IPS DF 6.9 (cell line): ENCODE measurements at regions not wholly inside any gene's neighbourhood (a gene's known extent, or its start where the extent isn't known, plus 50 kb on each side); places are given as distances from the start of the nearest gene placed in this dataset.
A peak's percentile ranks its signal among the peaks of the same experiment; 100 is the strongest.

Source experiments
- DNase-seq: peaks from one replicate; pipeline ENCODE4 v3.0.0-alpha.2; 2013; ENCODE audit warnings: low read depth, low spot score
- H3K27ac ChIP-seq: one replicate; pipeline ENCODE4 v1.5.1; 2013; ENCODE audit warnings: low read length, control low read depth
- H3K27me3 ChIP-seq: 2 replicates; pipeline ENCODE4 v1.6.1; 2013; ENCODE audit warnings: mild to moderate bottlenecking, low read length; ENCODE audit not compliant: control insufficient read depth, insufficient read depth
- H3K36me3 ChIP-seq: 2 replicates; pipeline ENCODE4 v1.6.1; 2013; ENCODE audit warnings: low read length; ENCODE audit not compliant: control insufficient read depth, insufficient read depth
- H3K4me1 ChIP-seq: 2 replicates; pipeline ENCODE4 v1.6.1; 2013; ENCODE audit warnings: low read length; ENCODE audit not compliant: control insufficient read depth, insufficient read depth
- H3K4me3 ChIP-seq: 2 replicates; pipeline ENCODE4 v1.5.1; 2013; ENCODE audit warnings: mild to moderate bottlenecking, low read length
- H3K9me3 ChIP-seq: 2 replicates; pipeline ENCODE4 v1.6.1; 2013; ENCODE audit warnings: low read length, inconsistent platforms; ENCODE audit not compliant: control insufficient read depth, insufficient read depth
- WGBS: extraction: QIAGEN DNeasy Blood & Tissue Kit; methylation state at CpG from one replicate; pipeline ENCODE4 v1.1.7; 2013; ENCODE audit warnings: mixed read lengths, missing lambda C conversion rate; ENCODE audit not compliant: insufficient read length, insufficient coverage; 5-methylcytosine and 5-hydroxymethylcytosine counted together

DNA sequence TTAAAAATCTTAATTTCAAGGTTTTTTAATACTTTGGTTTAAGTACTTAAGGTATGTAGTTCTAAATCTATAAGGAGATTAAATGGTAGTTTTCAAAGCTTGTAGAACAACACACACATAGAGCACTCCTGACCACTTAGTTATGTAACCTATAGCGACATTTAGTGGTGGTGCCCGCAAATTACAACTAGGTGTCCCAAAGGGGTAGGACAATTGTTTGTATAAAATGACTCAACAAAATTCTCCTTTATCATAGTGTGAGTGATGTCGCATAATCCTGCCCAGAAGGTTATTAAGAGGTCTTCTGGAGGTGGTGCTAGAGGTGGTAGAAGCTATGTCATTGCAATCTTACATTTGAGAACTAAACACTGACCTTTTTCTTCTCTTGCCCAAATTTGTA is 373.0 kb upstream of the RASGEF1B start:
- H3K9me3 ChIP-seq: no peaks in the 10 kb centered on the region
- no peaks in the 10 kb centered on the region for H3K27me3 ChIP-seq
- no peaks in the 10 kb centered on the region for H3K4me1 ChIP-seq
- H3K27ac ChIP-seq: no peak overlapping the region
- no peak overlapping the region for H3K4me3 ChIP-seq
- H3K36me3 ChIP-seq: no peaks in the 10 kb centered on the region
- DNase-seq: peak; percentile 57
- no CpG with 5 or more reads among the region's 3 CpGs for WGBS

DNA sequence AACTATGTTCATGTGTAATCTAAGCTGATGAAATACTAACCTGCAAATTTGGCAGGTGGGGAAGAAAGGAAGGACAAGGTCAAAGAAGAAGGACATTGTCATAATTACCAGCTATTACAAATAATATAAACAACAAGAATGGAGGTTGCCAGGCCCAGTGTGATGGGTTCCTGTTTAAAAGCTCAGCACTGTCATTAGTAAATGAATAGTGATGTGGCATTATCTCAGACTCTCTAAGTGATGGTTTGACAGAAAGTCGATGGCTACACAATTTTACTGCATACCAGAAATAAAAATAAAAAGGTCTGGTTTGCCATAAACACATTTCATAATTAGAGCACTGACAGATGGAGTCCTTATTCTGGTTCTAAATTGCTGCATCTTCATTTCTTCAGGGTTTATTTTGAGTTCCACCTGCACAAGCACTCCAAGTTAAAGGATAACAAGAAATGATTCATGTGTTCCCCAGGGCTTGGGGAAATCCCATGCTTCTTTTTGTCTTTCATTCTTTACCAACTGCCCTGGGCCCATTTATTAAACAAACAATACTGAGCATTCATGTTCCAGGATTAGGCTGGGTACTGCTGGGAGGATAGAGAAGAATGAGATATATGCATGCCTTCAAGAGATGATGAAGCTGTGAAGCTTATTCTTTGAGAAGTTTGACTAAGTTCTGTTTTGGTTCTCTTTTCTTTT is 367.8 kb upstream of the RASGEF1B start:
- H3K36me3 ChIP-seq: no peaks in the 10 kb centered on the region
- DNase-seq: no peak
- no peak overlapping the region for H3K4me3 ChIP-seq
- H3K27me3 ChIP-seq: no peaks in the 10 kb centered on the region
- no CpG with 5 or more reads among the region's 1 CpG for WGBS
- no peaks in the 10 kb centered on the region for H3K9me3 ChIP-seq
- H3K27ac ChIP-seq: no peak overlapping the region
- H3K4me1 ChIP-seq: no peaks in the 10 kb centered on the region

DNA sequence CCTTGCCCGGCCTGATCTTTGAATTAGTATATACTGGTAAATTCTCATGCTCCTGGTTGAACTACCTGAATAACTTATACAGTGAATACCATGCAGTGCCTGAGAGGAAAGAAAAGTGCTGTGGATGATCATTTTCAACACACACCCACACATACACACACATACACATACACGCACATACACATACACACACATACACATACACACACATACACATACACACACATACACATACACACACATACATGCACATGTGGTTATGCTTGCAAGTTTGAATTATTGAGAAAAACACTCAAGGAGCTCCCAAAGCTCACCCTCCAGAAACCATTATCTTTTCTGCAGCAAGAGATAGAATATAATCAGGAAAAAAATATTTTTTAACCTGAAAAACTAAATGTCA is 366.9 kb upstream of the RASGEF1B start:
- Histone ChIP-seq H3K27me3 (no peaks in the 10 kb centered on the region), H3K9me3 (no peaks in the 10 kb centered on the region), H3K36me3 (no peaks in the 10 kb centered on the region), H3K27ac (no peak overlapping the region), H3K4me3 (no peak overlapping the region), H3K4me1 (no peaks in the 10 kb centered on the region)
- DNase-seq: no peak
- whole genome bisulfite sequencing: 85% methylated on average over 1 of the region's 2 CpGs

DNA sequence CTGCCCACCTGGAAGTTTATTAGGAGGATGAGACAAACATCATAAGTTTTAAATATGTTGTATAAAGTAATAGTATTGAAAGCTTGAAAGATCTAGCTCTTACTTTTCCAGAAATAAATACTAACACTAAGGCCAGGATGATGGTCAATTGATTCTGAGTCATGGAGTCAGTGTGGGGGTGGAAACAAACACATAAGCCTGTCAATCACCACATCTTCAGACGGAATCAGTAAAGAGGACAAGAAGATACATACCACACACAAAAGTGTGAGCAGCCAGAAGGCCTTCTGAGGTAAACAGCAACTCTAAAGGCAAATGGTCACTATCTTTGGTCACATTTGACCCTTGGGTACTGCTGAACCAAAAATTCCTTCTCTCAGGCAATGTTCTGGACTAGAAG is 365.0 kb upstream of the RASGEF1B start:
- Histone ChIP-seq H3K9me3 (no peaks in the 10 kb centered on the region), H3K4me1 (no peaks in the 10 kb centered on the region), H3K36me3 (no peaks in the 10 kb centered on the region), H3K27me3 (no peaks in the 10 kb centered on the region), H3K4me3 (no peak overlapping the region), H3K27ac (no peak overlapping the region)
- no peak for DNase-seq
- WGBS: no CpG with 5 or more reads among the region's 1 CpG

DNA sequence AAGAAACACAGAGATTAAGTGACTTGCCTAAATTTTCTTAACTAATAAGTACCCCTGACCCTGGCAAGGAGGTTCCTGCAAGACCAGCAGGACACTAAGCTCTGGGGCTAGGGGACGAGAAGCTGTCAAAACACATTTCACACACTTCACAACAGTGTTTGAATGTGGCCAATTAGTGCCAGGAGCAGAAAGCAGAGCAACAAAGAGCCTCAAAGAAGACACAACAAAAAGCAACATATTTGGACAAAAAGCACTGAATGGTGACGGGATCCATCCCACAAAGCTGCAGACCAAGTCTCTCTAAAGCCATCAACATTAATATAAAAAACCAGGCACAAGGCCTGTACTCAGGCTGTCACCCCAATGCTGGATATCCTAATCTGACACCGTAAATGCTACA is 361.9 kb upstream of the RASGEF1B start:
- H3K4me3 ChIP-seq: no peak overlapping the region
- no peak overlapping the region for H3K27ac ChIP-seq
- no peaks in the 10 kb centered on the region for H3K9me3 ChIP-seq
- no peaks in the 10 kb centered on the region for H3K4me1 ChIP-seq
- no peak for DNase-seq
- H3K27me3 ChIP-seq: no peaks in the 10 kb centered on the region
- no CpG with 5 or more reads among the region's 3 CpGs for WGBS
- no peaks in the 10 kb centered on the region for H3K36me3 ChIP-seq

DNA sequence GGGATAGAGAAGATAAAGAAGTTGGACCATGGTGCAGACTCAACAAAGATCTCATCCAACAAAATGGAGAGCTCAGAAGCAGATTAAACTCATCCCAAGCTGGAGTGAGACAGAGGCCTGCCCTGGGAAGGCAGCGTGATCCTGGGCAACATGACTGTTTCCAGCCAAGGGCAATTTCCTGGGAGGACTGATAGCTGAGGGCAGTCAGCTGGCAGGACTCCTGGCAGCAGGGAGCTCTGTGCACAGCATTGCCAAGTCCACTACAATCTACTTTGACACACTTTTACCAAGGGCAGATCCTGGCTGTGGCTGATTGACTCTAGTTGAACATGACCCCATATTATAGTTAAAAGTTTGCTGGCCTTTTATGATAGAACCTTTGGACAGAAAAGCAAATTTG is 357.3 kb upstream of the RASGEF1B start:
- no peaks in the 10 kb centered on the region for H3K27me3 ChIP-seq
- no peaks in the 10 kb centered on the region for H3K9me3 ChIP-seq
- H3K36me3 ChIP-seq: no peaks in the 10 kb centered on the region
- H3K4me3 ChIP-seq: no peak overlapping the region
- H3K4me1 ChIP-seq: no peaks in the 10 kb centered on the region
- no CpG with 5 or more reads among the region's 1 CpG for WGBS
- no peak for DNase-seq
- no peak overlapping the region for H3K27ac ChIP-seq

DNA sequence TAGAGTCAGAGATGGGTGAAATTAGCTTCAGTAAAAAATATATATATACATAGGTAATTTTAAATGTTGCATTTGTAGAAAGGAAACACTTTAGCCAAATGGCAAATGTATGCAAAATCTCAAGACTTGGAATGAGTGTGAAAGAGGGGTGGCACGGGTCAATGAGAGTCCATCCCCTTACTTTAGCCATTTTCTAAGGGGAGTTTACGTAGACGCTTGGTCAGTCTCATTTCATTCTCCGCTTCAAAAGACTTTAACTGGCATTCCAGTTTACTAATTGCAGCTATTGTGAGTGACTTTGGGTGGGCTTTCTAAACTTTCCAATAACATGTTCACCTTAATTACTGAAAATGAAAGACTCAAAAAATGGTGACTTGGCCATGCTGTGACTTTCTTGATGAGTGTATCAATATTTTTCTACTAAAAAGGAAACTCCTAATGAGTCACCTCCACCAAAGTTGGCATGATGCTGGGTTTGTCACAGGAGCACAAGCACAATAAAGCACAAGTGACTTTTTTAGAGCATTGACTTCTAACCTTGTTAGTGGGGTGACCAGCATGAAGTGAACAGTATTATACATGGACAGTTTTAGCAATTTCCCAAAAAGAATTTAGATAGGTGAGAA is 356.0 kb upstream of the RASGEF1B start:
- WGBS: no CpG with 5 or more reads among the region's 4 CpGs
- no peaks in the 10 kb centered on the region for H3K4me1 ChIP-seq
- H3K9me3 ChIP-seq: no peaks in the 10 kb centered on the region
- H3K36me3 ChIP-seq: no peaks in the 10 kb centered on the region
- H3K27me3 ChIP-seq: no peaks in the 10 kb centered on the region
- no peak for DNase-seq
- no peak overlapping the region for H3K4me3 ChIP-seq
- H3K27ac ChIP-seq: no peak overlapping the region

DNA sequence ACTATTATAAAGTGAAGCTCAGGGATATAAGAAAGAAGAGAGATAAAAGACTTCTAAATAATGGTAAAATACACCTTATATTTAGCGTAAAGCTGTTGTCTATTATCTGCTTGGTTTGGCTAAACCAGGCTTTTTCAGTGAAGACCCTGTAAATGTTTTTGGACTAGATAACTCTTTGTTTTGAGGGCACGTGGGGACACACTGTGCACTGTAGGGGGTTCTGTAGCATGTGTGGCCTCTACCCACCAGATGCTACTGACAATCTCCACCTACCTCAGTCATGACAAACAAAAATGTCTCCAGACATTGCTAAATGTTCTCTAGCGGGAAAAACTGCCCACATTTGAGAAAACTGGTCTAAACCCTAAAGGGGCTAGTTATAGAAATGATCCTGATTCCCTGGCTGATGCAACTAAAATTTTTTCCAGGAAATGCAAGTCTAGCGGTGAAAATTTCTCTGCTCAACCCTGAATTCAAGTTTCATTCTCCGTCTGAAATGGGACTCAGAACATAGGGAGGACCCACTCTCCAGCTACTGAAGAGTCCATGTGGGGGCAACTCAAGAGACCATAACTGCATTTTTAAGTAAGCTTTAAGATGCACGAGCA is 355.2 kb upstream of the RASGEF1B start:
- H3K27ac ChIP-seq: no peak overlapping the region
- no peaks in the 10 kb centered on the region for H3K9me3 ChIP-seq
- H3K36me3 ChIP-seq: no peaks in the 10 kb centered on the region
- H3K27me3 ChIP-seq: no peaks in the 10 kb centered on the region
- no peak overlapping the region for H3K4me3 ChIP-seq
- no peak for DNase-seq
- WGBS: no CpG with 5 or more reads among the region's 6 CpGs
- no peaks in the 10 kb centered on the region for H3K4me1 ChIP-seq

DNA sequence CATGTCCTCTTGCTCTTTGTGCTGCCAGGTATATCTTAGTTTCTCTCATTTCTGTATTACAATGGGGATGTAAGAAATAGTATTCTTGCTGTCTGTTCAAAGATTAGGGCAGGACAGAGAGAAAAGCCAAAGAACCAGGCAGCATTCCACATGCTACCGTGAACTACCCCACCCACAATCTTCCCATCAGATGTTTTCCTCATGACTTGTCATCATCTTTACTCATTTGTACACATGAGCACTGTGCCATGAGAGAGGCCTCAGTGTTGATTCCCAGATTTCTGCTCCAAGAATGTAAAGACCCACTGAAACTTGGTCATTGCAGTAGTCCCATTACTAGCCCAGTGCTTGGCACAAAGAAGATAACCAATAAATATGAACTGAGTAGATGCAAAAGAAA is 354.6 kb upstream of the RASGEF1B start:
- no peaks in the 10 kb centered on the region for H3K27me3 ChIP-seq
- H3K36me3 ChIP-seq: no peaks in the 10 kb centered on the region
- no CpG with 5 or more reads among the region's 1 CpG for whole genome bisulfite sequencing
- H3K4me1 ChIP-seq: no peaks in the 10 kb centered on the region
- H3K9me3 ChIP-seq: no peaks in the 10 kb centered on the region
- no peak overlapping the region for H3K4me3 ChIP-seq
- no peak overlapping the region for H3K27ac ChIP-seq
- no peak for DNase-seq

DNA sequence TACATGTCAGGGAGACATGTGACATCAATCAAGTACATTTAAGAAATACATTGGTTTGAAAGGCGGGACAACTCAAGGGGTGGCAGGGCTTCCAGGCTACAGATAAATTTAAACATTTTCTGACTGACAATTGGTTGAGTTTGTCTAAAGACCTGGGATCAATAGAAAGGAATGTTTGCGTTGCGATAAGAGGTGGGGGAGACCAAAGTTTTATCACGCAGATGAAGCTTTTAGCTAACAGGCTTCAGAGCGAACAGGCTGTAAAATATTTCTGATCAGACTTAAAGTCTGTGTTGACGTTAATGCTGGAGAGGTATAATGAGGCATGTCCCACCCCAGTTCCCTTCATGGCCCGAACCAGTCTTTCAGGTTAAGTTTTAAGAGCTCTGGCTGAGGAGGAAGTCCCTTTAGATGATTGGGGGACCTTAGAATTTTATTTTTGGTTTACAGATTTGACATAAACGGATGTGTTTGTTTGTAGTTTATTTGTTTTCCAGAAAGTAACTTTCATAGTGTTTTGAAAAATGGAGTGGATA is 346.7 kb upstream of the RASGEF1B start:
- H3K27me3 ChIP-seq: no peaks in the 10 kb centered on the region
- no peak overlapping the region for H3K4me3 ChIP-seq
- H3K36me3 ChIP-seq: no peaks in the 10 kb centered on the region
- no peak overlapping the region for H3K27ac ChIP-seq
- no peaks in the 10 kb centered on the region for H3K4me1 ChIP-seq
- H3K9me3 ChIP-seq: no peaks in the 10 kb centered on the region
- no peak for DNase-seq
- 100% methylated on average over 1 of the region's 8 CpGs for whole genome bisulfite sequencing
